ENCODE measurements at regions not wholly inside any gene's neighbourhood (a gene's known extent, or its start where the extent isn't known, plus 50 kb on each side); places are given as distances from the start of the nearest gene placed in this dataset.
"Not testable (repeated sequence)": the region's sequence is repeated elsewhere in the genome, so short reads cannot be mapped to it uniquely, and the experiment has no call there.

- not testable (repeated sequence) for TF ChIP-seq ZNF274 (IDR thresholded peaks at IDR 0.05; ENCODE audit: low read depth, low read length); YY1 (IDR thresholded peaks at IDR 0.05; ENCODE audit: insufficient read depth, insufficient read length); SUZ12 (IDR thresholded peaks at IDR 0.05; ENCODE audit: extremely low read depth, insufficient read depth, insufficient read length)
Observed at GRCh38 chr4:4115381-4115780, 111.3 kb downstream of the OTOP1 start.

Data from NT2/D1 (cell line).